Neuronal stem cell (in vitro differentiated cells): ENCODE measurements at regions not wholly inside any gene's neighbourhood (a gene's known extent, or its start where the extent isn't known, plus 50 kb on each side); places are given as distances from the start of the nearest gene placed in this dataset.

Source experiments
- DNase-seq: peaks from one replicate; pipeline ENCODE4 v3.0.0-alpha.2; 2013; ENCODE audit warnings: low spot score
- H2AFZ ChIP-seq: one replicate; pipeline ENCODE4 v1.6.1; 2013; ENCODE audit warnings: mild to moderate bottlenecking, low read length, inconsistent platforms
- H2AK5ac ChIP-seq: 2 replicates; pipeline ENCODE4 v1.6.1; 2013; ENCODE audit warnings: low read depth, mild to moderate bottlenecking, inconsistent platforms, low read length, moderate library complexity, mixed read lengths
- H2BK120ac ChIP-seq: 2 replicates; pipeline ENCODE4 v1.6.1; 2013; ENCODE audit warnings: low read depth, mild to moderate bottlenecking, inconsistent platforms, low read length, moderate library complexity, mixed read lengths
- H2BK12ac ChIP-seq: one replicate; pipeline ENCODE4 v1.6.1; 2013; ENCODE audit warnings: low read length, inconsistent platforms
- H2BK15ac ChIP-seq: 2 replicates; pipeline ENCODE4 v1.6.1; 2013; ENCODE audit warnings: mild to moderate bottlenecking, low read length, inconsistent platforms, mixed read lengths
- H2BK5ac ChIP-seq: one replicate; pipeline ENCODE4 v1.6.1; 2013; ENCODE audit warnings: inconsistent platforms, mild to moderate bottlenecking, low read length, moderate library complexity
- H3K14ac ChIP-seq: one replicate; pipeline ENCODE4 v1.6.1; 2013; ENCODE audit warnings: low read length, inconsistent platforms
- H3K18ac ChIP-seq: 2 replicates; pipeline ENCODE4 v1.6.1; 2013; ENCODE audit warnings: low read length, inconsistent platforms
- H3K23ac ChIP-seq: 2 replicates; pipeline ENCODE4 v1.6.1; 2013; ENCODE audit warnings: low read depth, mild to moderate bottlenecking, mixed read lengths, low read length, inconsistent platforms; ENCODE audit not compliant: poor library complexity
- H3K27ac ChIP-seq: replicated peaks from 3 replicates; pipeline ENCODE4 v1.5.1; 2013; ENCODE audit warnings: low read length, inconsistent platforms
- H3K27me3 ChIP-seq, 3 experiments: 2 replicates each; pipeline ENCODE4 v1.6.1; 2013; ENCODE audit warnings: low read length in 3 of 3, mild to moderate bottlenecking in 2 of 3, inconsistent platforms in 1 of 3, low read depth in 1 of 3, mixed read lengths in 1 of 3, moderate library complexity in 1 of 3; ENCODE audit not compliant: control insufficient read depth in 3 of 3, insufficient read depth in 3 of 3
- H3K36me3 ChIP-seq, 2 donors: replicated peaks in 1 of 2; 2 replicates each; pipeline ENCODE4 v1.6.1; 2013; ENCODE audit warnings: low read length in 2 of 2; ENCODE audit not compliant: control insufficient read depth in 2 of 2, insufficient read depth in 2 of 2
- H3K4ac ChIP-seq: 2 replicates; pipeline ENCODE4 v1.6.1; 2013; ENCODE audit warnings: inconsistent platforms, mild to moderate bottlenecking, low read length, moderate library complexity
- H3K4me1 ChIP-seq, 2 donors: 1 replicate in 1 of 2; 2 replicates in 1 of 2; pipeline ENCODE4 v1.6.1; 2013; ENCODE audit warnings: low read length in 2 of 2, low read depth in 1 of 2; ENCODE audit not compliant: control insufficient read depth in 2 of 2, insufficient read depth in 1 of 2
- H3K4me2 ChIP-seq: one replicate; pipeline ENCODE4 v1.6.1; 2013; ENCODE audit warnings: mild to moderate bottlenecking, low read length, inconsistent platforms; ENCODE audit not compliant: insufficient read depth, poor library complexity, severe bottlenecking
- H3K4me3 ChIP-seq, 2 donors: 2 replicates each; pipeline ENCODE4 v1.5.1; 2013; ENCODE audit warnings: low read length in 2 of 2, mild to moderate bottlenecking in 2 of 2, inconsistent platforms in 1 of 2, moderate library complexity in 1 of 2
- H3K79me1 ChIP-seq: one replicate; pipeline ENCODE4 v1.6.1; 2013; ENCODE audit warnings: low read depth, mild to moderate bottlenecking, inconsistent platforms, low read length, moderate library complexity
- H3K9ac ChIP-seq: one replicate; pipeline ENCODE4 v1.6.1; 2013; ENCODE audit warnings: mild to moderate bottlenecking, low read depth, low read length, inconsistent platforms; ENCODE audit not compliant: poor library complexity
- H3K9me3 ChIP-seq, 2 donors: replicated peaks in 1 of 2; 2 replicates each; pipeline versions ENCODE3 to v1.6.1; 2013; ENCODE audit warnings: low read length in 2 of 2, mild to moderate bottlenecking in 2 of 2, inconsistent platforms in 1 of 2, low read depth in 1 of 2, mixed read lengths in 1 of 2, moderate library complexity in 1 of 2; ENCODE audit not compliant: control insufficient read depth in 2 of 2, insufficient read depth in 1 of 2
- H4K8ac ChIP-seq: one replicate; pipeline ENCODE4 v1.6.1; 2013; ENCODE audit warnings: low read depth, mild to moderate bottlenecking, inconsistent platforms, low read length, moderate library complexity
- H4K91ac ChIP-seq: one replicate; pipeline ENCODE4 v1.6.1; 2013; ENCODE audit warnings: low read length, low read depth, mild to moderate bottlenecking, inconsistent platforms; ENCODE audit not compliant: poor library complexity
- WGBS, 2 donors: extraction: QIAGEN DNeasy Blood & Tissue Kit; methylation state at CpG; one replicate each; pipeline ENCODE4 v1.1.7; 2013; ENCODE audit warnings: missing lambda C conversion rate in 2 of 2, mixed read lengths in 1 of 2; ENCODE audit not compliant: insufficient read length in 2 of 2, insufficient replicate concordance in 1 of 2; ENCODE audit errors: extremely low coverage in 2 of 2; 5-methylcytosine and 5-hydroxymethylcytosine counted together

DNA sequence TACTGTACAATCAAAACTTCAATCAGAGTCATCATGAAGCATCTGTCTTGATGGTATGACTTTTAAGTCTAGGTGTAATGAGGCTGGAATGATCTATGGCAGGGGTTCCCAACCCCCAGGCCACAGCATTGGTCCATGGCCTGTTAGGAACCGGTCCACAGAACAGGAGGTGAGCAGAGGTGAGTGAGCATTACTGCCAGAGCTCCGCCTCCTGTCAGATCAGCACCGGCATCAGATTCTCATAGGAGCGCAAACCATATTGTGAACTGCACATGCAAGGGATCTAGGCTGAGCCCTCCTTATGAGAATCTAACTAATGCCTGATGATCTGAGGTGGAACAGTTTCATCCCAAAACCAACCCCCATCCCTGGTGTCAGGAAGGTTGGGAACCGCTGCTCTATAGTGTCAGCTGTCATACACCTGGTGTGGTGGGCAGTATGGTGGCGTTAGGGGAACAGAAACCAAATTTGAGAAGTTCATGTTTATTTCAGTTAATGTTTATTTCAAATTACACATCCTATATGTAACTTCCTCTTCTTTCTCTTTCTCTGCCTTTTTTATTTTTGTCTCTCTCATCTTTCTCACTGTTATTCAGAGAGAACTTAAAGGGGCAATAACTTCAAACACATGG, 432.6 kb downstream of the TNS3 start:
- no peak for DNase-seq
- H2AFZ ChIP-seq, result no peak overlapping the region
- H2BK120ac ChIP-seq, result no peak overlapping the region
- no peak overlapping the region for H2AK5ac ChIP-seq
- H4K91ac ChIP-seq, result no peak overlapping the region
- H3K79me1 ChIP-seq, result no peaks in the 10 kb centered on the region
- H2BK15ac ChIP-seq, result no peak overlapping the region
- H3K27ac ChIP-seq, result no peak overlapping the region
- H3K4me1 ChIP-seq, result peaks cover 0 to 3% of the 10 kb centered on the region in 2 donors
- H3K23ac ChIP-seq, result no peak overlapping the region
- no peak overlapping the region for H4K8ac ChIP-seq
- WGBS, 2 donors, result no CpG with 5 or more reads among the region's 6 CpGs
- H3K14ac ChIP-seq, result no peak overlapping the region
- no peak overlapping the region for H2BK5ac ChIP-seq
- no peak overlapping the region for H3K4me3 ChIP-seq
- no peak overlapping the region for H3K4ac ChIP-seq
- H3K18ac ChIP-seq, result no peak overlapping the region
- peaks cover 0 to 1% of the 10 kb centered on the region in 2 donors for H3K9me3 ChIP-seq
- H2BK12ac ChIP-seq, result no peak overlapping the region
- no peak overlapping the region for H3K4me2 ChIP-seq
- no peak overlapping the region for H3K9ac ChIP-seq
- no peaks in the 10 kb centered on the region for H3K27me3 ChIP-seq
- H3K36me3 ChIP-seq, result no peaks in the 10 kb centered on the region

DNA sequence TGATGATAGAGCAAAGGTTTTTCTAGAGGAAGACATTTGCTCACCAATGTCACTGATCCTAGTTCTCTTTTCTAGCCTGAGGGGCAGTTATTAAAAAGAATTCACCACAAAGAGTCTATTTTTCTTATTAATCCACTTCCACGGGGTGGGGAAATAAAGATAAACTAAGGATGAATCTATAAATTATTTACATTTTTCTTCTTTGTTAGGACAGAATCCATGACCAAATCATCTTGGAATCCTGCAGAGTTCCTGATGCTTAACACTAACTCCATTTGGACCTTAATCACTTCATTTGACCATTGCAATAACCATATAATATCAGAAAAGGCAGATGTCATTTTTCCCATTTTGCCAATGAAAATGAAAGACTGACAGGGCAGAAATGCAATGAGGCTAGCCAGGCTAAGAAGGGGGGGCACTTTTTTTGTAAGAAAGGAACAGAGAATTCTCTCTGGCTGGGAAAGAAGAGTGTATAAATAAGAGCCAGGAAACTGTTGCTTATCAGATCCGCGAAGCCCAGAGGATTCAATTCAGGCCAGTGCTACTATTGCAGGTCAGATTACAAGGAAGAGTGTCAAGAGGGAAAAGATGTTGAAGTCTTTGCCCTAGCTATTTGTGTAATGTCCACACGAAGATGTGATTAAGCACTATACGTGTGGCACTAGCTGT, 433.2 kb downstream of the TNS3 start:
- H3K14ac ChIP-seq, result no peak overlapping the region
- no peak overlapping the region for H3K4me2 ChIP-seq
- H3K9me3 ChIP-seq, result peaks cover 0 to 1% of the 10 kb centered on the region in 2 donors
- no peaks in the 10 kb centered on the region for H3K36me3 ChIP-seq
- H4K91ac ChIP-seq, result no peak overlapping the region
- H3K9ac ChIP-seq, result no peak overlapping the region
- no peak overlapping the region for H2BK120ac ChIP-seq
- no peaks in the 10 kb centered on the region for H3K79me1 ChIP-seq
- no peak overlapping the region for H3K27ac ChIP-seq
- no peak overlapping the region for H3K23ac ChIP-seq
- H2AK5ac ChIP-seq, result no peak overlapping the region
- no peak overlapping the region for H3K18ac ChIP-seq
- no peak overlapping the region for H3K4me3 ChIP-seq
- H4K8ac ChIP-seq, result no peak overlapping the region
- H3K27me3 ChIP-seq, result no peaks in the 10 kb centered on the region
- H3K4ac ChIP-seq, result no peak overlapping the region
- H2AFZ ChIP-seq, result no peak overlapping the region
- DNase-seq, result no peak
- no peak overlapping the region for H2BK15ac ChIP-seq
- WGBS, 2 donors, result no CpG with 5 or more reads among the region's 5 CpGs
- H2BK5ac ChIP-seq, result no peak overlapping the region
- H2BK12ac ChIP-seq, result no peak overlapping the region
- peaks cover 0 to 3% of the 10 kb centered on the region in 2 donors for H3K4me1 ChIP-seq

DNA sequence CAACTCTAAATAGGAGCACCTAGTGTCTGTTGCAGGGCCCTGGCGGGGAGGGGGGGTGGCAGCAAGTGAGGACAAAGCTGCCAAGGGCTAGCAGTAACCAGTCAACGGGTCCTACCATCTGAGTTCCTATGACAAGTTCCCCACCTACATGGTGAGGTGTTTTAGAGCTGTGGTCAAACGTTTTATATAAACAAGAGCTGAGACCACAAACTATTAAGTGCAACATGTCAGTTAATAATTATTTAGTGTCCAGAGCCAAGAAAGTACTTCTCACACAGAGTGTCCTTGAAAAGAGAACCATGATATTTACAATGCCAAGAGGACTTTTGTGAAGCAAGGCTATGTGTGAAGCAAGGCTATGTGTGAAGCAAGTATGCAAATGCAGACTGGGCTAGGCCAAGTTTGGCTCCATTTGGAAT, 434.7 kb downstream of the TNS3 start:
- H2BK120ac ChIP-seq, result no peak overlapping the region
- no peak overlapping the region for H3K9ac ChIP-seq
- H3K18ac ChIP-seq, result no peak overlapping the region
- no peak overlapping the region for H3K27ac ChIP-seq
- no peak overlapping the region for H3K14ac ChIP-seq
- H3K23ac ChIP-seq, result no peak overlapping the region
- no peak overlapping the region for H3K4ac ChIP-seq
- no peak overlapping the region for H3K4me3 ChIP-seq
- H3K36me3 ChIP-seq, result no peaks in the 10 kb centered on the region
- no CpG with 5 or more reads among the region's 3 CpGs for WGBS, 2 donors
- H3K79me1 ChIP-seq, result no peaks in the 10 kb centered on the region
- no peak overlapping the region for H4K8ac ChIP-seq
- no peak overlapping the region for H2BK15ac ChIP-seq
- H2BK5ac ChIP-seq, result no peak overlapping the region
- no peak overlapping the region for H2AFZ ChIP-seq
- H3K27me3 ChIP-seq, result no peaks in the 10 kb centered on the region
- DNase-seq, result no peak
- no peak overlapping the region for H2BK12ac ChIP-seq
- no peak overlapping the region for H2AK5ac ChIP-seq
- no peak overlapping the region for H3K4me2 ChIP-seq
- peaks cover 0 to 1% of the 10 kb centered on the region in 2 donors for H3K9me3 ChIP-seq
- H3K4me1 ChIP-seq, result peaks cover 0 to 2% of the 10 kb centered on the region in 2 donors
- no peak overlapping the region for H4K91ac ChIP-seq

DNA sequence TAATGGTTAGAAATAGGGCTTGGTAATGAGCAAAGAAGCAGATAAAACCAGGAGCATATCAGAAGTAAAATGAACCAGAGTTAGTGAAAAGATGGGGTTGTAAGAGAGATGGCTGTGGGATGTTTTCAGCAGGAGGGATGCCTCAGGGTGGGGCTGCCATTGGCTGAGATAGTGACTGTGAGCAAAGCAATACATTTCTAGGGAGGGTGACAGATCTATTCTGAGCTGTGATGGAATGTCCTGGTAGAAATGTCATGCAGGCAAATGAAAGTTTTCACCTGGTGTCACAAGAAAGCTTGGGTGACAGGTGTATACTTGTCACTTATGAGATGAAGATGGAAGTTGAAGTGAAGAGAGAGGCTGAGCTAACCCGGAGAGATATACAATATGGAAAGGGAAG, 435.9 kb downstream of the TNS3 start:
- no peak overlapping the region for H2BK15ac ChIP-seq
- peaks cover 0 to 2% of the 10 kb centered on the region in 2 donors for H3K4me1 ChIP-seq
- no peak overlapping the region for H2BK120ac ChIP-seq
- no peak overlapping the region for H4K91ac ChIP-seq
- H3K36me3 ChIP-seq, result no peaks in the 10 kb centered on the region
- H2BK5ac ChIP-seq, result no peak overlapping the region
- no peak overlapping the region for H3K9ac ChIP-seq
- no peaks in the 10 kb centered on the region for H3K79me1 ChIP-seq
- peaks cover 0 to 1% of the 10 kb centered on the region in 2 donors for H3K9me3 ChIP-seq
- no peak overlapping the region for H3K4me2 ChIP-seq
- H2AK5ac ChIP-seq, result no peak overlapping the region
- H3K27ac ChIP-seq, result no peak overlapping the region
- H3K18ac ChIP-seq, result no peak overlapping the region
- H3K4ac ChIP-seq, result no peak overlapping the region
- no peak overlapping the region for H2BK12ac ChIP-seq
- no peaks in the 10 kb centered on the region for H3K27me3 ChIP-seq
- H3K14ac ChIP-seq, result no peak overlapping the region
- H4K8ac ChIP-seq, result no peak overlapping the region
- no peak overlapping the region for H3K4me3 ChIP-seq
- H2AFZ ChIP-seq, result no peak overlapping the region
- WGBS, 2 donors, result no CpG with 5 or more reads among the region's 1 CpG
- no peak overlapping the region for H3K23ac ChIP-seq
- DNase-seq, result no peak
